HepG2 (cell line): ENCODE measurements at regions not wholly inside any gene's neighbourhood (a gene's known extent, or its start where the extent isn't known, plus 50 kb on each side); places are given as distances from the start of the nearest gene placed in this dataset.

Source experiments
- ATAC-seq: fragments of 200-7000 bp; cut with Tn5 transposase; 3 replicates; pipeline ENCODE4 v1.9.1; 2020; ENCODE audit warnings: mild to moderate bottlenecking, moderate library complexity
- BruUV-seq: library from RNA; stranded (reverse); fragments of 400-500 nt; replicated peaks from 2 replicates; lab custom pipeline; 2021; lab: Mats Ljungman, UMichigan
- CTCF ChIA-PET: fragments of 300-600 bp; formaldehyde crosslinking; extraction: SDS; loops from one replicate; lab custom pipeline; 2021; ENCODE audit warnings: low total read pairs, inconsistent platforms, low intra/inter-chr PET ratio; lab: Yijun Ruan, JAX
- POLR2A ChIA-PET: fragments of 350-600 bp; sonication (Branson Sonifier 250); formaldehyde crosslinking; loops from one replicate; lab custom pipeline; 2020; ENCODE audit warnings: antibody characterized with exemption, inconsistent platforms; lab: Yijun Ruan, JAX
- DNase-seq: peaks from one replicate; pipeline ENCODE4 v3.0.0-alpha.2; 2015; ENCODE audit warnings: low spot score
- FAIRE-seq: peaks from 3 replicates; lab custom pipeline; 2011; peaks lifted over from hg19 to GRCh38; lab: Jason Lieb, UNC
- H2AFZ ChIP-seq: one replicate; pipeline ENCODE4 v1.6.1; 2011; ENCODE audit warnings: low read length, inconsistent platforms
- H3K27ac ChIP-seq: fragments of 300-600 bp; 3 replicates; pipeline ENCODE4 v1.8.0; 2011; ENCODE audit warnings: mixed run types, mild to moderate bottlenecking, mixed read lengths, low read length, inconsistent platforms; ENCODE audit not compliant: insufficient read depth; ENCODE audit errors: extremely low read length
- H3K27me3 ChIP-seq, 2 experiments: fragments of 200-600 bp in 1 of 2; 2 replicates in 1 of 2; 3 replicates in 1 of 2; pipeline versions ENCODE4 v1.6.0 to v1.8.0; 2011; ENCODE audit warnings: low read length in 2 of 2, mild to moderate bottlenecking in 2 of 2, moderate library complexity in 2 of 2, inconsistent platforms in 1 of 2; ENCODE audit not compliant: insufficient read depth in 2 of 2, control insufficient read depth in 1 of 2
- H3K36me3 ChIP-seq, 2 experiments: fragments of 200-600 bp in 1 of 2; replicated peaks in 1 of 2; 2 replicates in 1 of 2; 3 replicates in 1 of 2; pipeline versions ENCODE4 v1.5.1 to v1.8.0; 2011; ENCODE audit warnings: low read length in 2 of 2, inconsistent platforms in 1 of 2; ENCODE audit not compliant: insufficient read depth in 2 of 2, control insufficient read depth in 1 of 2
- H3K4me1 ChIP-seq: 2 replicates; pipeline ENCODE4 v1.5.1; 2012; ENCODE audit warnings: low read length, inconsistent platforms; ENCODE audit not compliant: insufficient read depth
- H3K4me2 ChIP-seq: 2 replicates; pipeline ENCODE4 v1.6.0; 2011; ENCODE audit warnings: low read depth, low read length, inconsistent platforms
- H3K4me3 ChIP-seq, 3 experiments: fragments of 200-600 bp in 1 of 3; sonication (generic), shearing (Covaris generic) in 1 of 3; replicated peaks in 1 of 3; 2 replicates each; pipeline ENCODE4 v1.5.1; 2011 to 2016; ENCODE audit warnings: low read length in 3 of 3, inconsistent platforms in 2 of 3, low read depth in 2 of 3, mild to moderate bottlenecking in 2 of 3, control low read depth in 1 of 3, mixed read lengths in 1 of 3; ENCODE audit not compliant: insufficient read depth in 1 of 3
- H3K79me2 ChIP-seq: one replicate; pipeline ENCODE4 v1.6.1; 2011; ENCODE audit warnings: low read length, inconsistent platforms; ENCODE audit not compliant: insufficient read depth
- H3K9ac ChIP-seq: 2 replicates; pipeline ENCODE4 v1.6.0; 2011; ENCODE audit warnings: mild to moderate bottlenecking, low read depth, low read length, inconsistent platforms; ENCODE audit not compliant: insufficient read depth
- H3K9me3 ChIP-seq: 2 replicates; pipeline ENCODE4 v1.5.1; 2012; ENCODE audit warnings: mild to moderate bottlenecking, low read length
- H4K20me1 ChIP-seq: 2 replicates; pipeline ENCODE4 v1.6.0; 2011; ENCODE audit warnings: inconsistent platforms, mild to moderate bottlenecking, low read length, moderate library complexity; ENCODE audit not compliant: insufficient read depth
- ASH2L ChIP-seq: fragments of 300-600, 200-600 bp; sonication (generic); IDR thresholded peaks from 2 replicates; pipeline ENCODE4 v1.7.0; 2017; ENCODE audit warnings: low read depth, mild to moderate bottlenecking, moderate library complexity, mixed read lengths, low read length; ENCODE audit not compliant: insufficient read length
- CHD2 ChIP-seq: IDR thresholded peaks from 2 replicates; pipeline ENCODE4 v1.6.1; 2011; ENCODE audit warnings: low read depth, low read length, improper control_type of control experiment
- ETV6 ChIP-seq: sonication (generic); formaldehyde crosslinking; conservative IDR thresholded peaks from 2 replicates; pipeline ENCODE4 v1.4.0; 2020; ENCODE audit warnings: missing genetic modification reagents
- HHEX ChIP-seq: IDR thresholded peaks from 2 replicates; pipeline ENCODE4 v1.6.1; 2016; ENCODE audit warnings: control low read depth
- HNRNPUL1 ChIP-seq: fragments of 200-400 bp; formaldehyde crosslinking; IDR thresholded peaks from 2 replicates; pipeline ENCODE4 v1.6.1; 2017; ENCODE audit warnings: low read depth, mild to moderate bottlenecking, low read length, moderate library complexity
- IKZF4 ChIP-seq: sonication (generic); formaldehyde crosslinking; IDR thresholded peaks from 2 replicates; pipeline ENCODE4 v1.5.1; 2020; ENCODE audit warnings: borderline replicate concordance, mild to moderate bottlenecking, low read depth, missing genetic modification reagents; ENCODE audit errors: not compliant biosample characterization
- KLF11 ChIP-seq: IDR thresholded peaks from 2 replicates; pipeline ENCODE4 v1.6.1; 2016; ENCODE audit warnings: missing compliant biosample characterization
- MEIS2 ChIP-seq: sonication (generic); formaldehyde crosslinking; IDR thresholded peaks from 2 replicates; pipeline ENCODE4 v1.9.0; 2021; ENCODE audit warnings: mild to moderate bottlenecking, missing genetic modification reagents
- MYC ChIP-seq: sonication (generic); formaldehyde crosslinking; IDR thresholded peaks from 2 replicates; pipeline ENCODE4 v1.9.0; 2021; ENCODE audit warnings: missing genetic modification reagents, borderline replicate concordance
- PRMT3 ChIP-seq: sonication (generic); formaldehyde crosslinking; IDR thresholded peaks from 2 replicates; pipeline ENCODE4 v1.8.1; 2022; ENCODE audit warnings: low read depth, mild to moderate bottlenecking, moderate library complexity, missing genetic modification reagents, borderline replicate concordance
- RFX5 ChIP-seq: IDR thresholded peaks from 2 replicates; pipeline ENCODE4 v1.6.1; 2011; ENCODE audit warnings: low read depth, low read length, improper control_type of control experiment
- RXRA ChIP-seq: sonication (generic); formaldehyde crosslinking; IDR thresholded peaks from 2 replicates; pipeline ENCODE4 v1.5.1; 2020; ENCODE audit warnings: missing genetic modification reagents
- SIX4 ChIP-seq: sonication (generic); formaldehyde crosslinking; IDR thresholded peaks from 2 replicates; pipeline ENCODE4 v1.4.0; 2020; ENCODE audit warnings: missing genetic modification reagents
- SRF ChIP-seq: IDR thresholded peaks from 2 replicates; pipeline ENCODE4 v1.6.1; 2011; ENCODE audit warnings: mild to moderate bottlenecking, low read depth, low read length, moderate library complexity
- SUZ12 ChIP-seq: fragments of 150-350 bp; IDR thresholded peaks from 2 replicates; pipeline ENCODE4 v1.6.1; 2014; ENCODE audit warnings: low read depth, low read length
- ZBTB38 ChIP-seq: sonication (generic); formaldehyde crosslinking; IDR thresholded peaks from 2 replicates; pipeline ENCODE4 v1.5.1; 2020; ENCODE audit warnings: mild to moderate bottlenecking, missing genetic modification reagents
- ZFP90 ChIP-seq: sonication (generic); formaldehyde crosslinking; IDR thresholded peaks from 2 replicates; pipeline ENCODE4 v1.8.0; 2022; ENCODE audit warnings: missing genetic modification reagents, mild to moderate bottlenecking, inconsistent platforms, borderline replicate concordance
- ZNF850 ChIP-seq: sonication (generic); formaldehyde crosslinking; conservative IDR thresholded peaks from 2 replicates; pipeline ENCODE4 v1.9.0; 2021; ENCODE audit warnings: mild to moderate bottlenecking, missing genetic modification reagents
- WGBS: methylation state at CpG from one replicate; pipeline ENCODE4 v1.1.6; 2017; ENCODE audit warnings: low lambda C conversion rate; 5-methylcytosine and 5-hydroxymethylcytosine counted together
- in situ Hi-C: cut with HindIII; loops from 2 replicates; pipeline ENCODE4 v1.10.0; 2017; ENCODE audit warnings: low pct_unique_long_range_greater_than_20kb; ENCODE audit not compliant: extremely low pct_ligation_motif_present
- intact Hi-C: fragments of 100-400 bp; cut with micrococcal nuclease; formaldehyde crosslinking; loops from one replicate; pipeline ENCODE4 v1.10.0; 2022; ENCODE audit not compliant: unreplicated experiment
- TF ChIP-seq, protein P1 (sequence below): sonication (generic); formaldehyde crosslinking; conservative IDR thresholded peaks from 2 replicates; pipeline ENCODE4 v1.8.0; 2022; ENCODE audit warnings: mild to moderate bottlenecking, moderate library complexity, missing genetic modification reagents

DNA sequence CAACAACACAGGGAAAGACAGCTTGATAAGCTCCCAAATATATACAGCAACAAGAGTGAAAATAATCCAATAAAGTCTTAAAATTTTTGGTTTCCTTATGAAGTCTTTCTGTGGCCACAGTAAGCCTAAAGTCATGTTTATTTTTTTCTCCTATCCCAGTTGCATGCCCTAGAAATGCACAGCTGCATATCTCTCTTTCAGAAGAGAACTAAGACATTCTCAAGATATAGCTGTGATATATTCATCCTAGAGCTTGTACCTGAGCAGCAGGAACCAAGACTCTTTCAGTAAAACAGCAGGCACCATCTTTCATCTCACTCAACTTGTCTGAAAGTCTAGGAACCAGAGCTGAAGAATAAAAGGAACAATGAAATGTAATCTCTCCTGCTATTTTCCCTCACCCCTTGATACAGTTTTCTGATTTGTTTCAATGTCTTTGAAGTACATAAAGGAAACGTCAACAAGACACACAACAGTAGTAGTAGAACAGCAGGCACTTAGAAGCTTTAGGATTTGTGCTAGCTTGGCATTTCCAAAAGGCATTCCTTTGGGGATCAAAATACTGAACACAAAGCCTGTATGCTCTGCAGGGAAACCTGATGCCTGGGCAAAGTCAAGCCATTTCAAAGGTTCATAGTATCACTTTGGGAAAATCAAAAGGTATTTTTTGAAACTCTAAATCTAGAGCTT is 536.8 kb downstream of the PYDC2 start:
- H3K4me2 ChIP-seq, result no peak overlapping the region
- intact Hi-C loops (no loop called here), in situ Hi-C loops (no loop called here)
- no peak overlapping the region for H3K27ac ChIP-seq
- H3K79me2 ChIP-seq, result no peaks in the 10 kb centered on the region
- ChIA-PET CTCF (no interaction called here), POLR2A (no interaction called here)
- H3K9me3 ChIP-seq, result peaks cover 53% of the 10 kb centered on the region
- H3K4me1 ChIP-seq, result no peaks in the 10 kb centered on the region
- ATAC-seq, result no peak
- no peak overlapping the region for H2AFZ ChIP-seq
- DNase-seq, result no peak
- TF ChIP-seq CHD2, result no peak
- no peak for TF ChIP-seq SRF
- TF ChIP-seq SUZ12, result no peak
- TF ChIP-seq KLF11 (CRISPR knock-in tag), result no peak
- TF ChIP-seq MYC, result no peak
- TF ChIP-seq IKZF4 (CRISPR knock-in tag), result no peak
- TF ChIP-seq RXRA (CRISPR knock-in tag), result no peak
- TF ChIP-seq ZNF850, result no peak
- no peak for TF ChIP-seq HHEX
- no peak for TF ChIP-seq SIX4 (CRISPR knock-in tag)
- TF ChIP-seq MEIS2 (CRISPR knock-in tag), result no peak
- TF ChIP-seq ZFP90 (CRISPR knock-in tag), result no peak
- TF ChIP-seq ZBTB38 (CRISPR knock-in tag), result no peak
- no peak for TF ChIP-seq ASH2L
- TF ChIP-seq, protein P1, sequence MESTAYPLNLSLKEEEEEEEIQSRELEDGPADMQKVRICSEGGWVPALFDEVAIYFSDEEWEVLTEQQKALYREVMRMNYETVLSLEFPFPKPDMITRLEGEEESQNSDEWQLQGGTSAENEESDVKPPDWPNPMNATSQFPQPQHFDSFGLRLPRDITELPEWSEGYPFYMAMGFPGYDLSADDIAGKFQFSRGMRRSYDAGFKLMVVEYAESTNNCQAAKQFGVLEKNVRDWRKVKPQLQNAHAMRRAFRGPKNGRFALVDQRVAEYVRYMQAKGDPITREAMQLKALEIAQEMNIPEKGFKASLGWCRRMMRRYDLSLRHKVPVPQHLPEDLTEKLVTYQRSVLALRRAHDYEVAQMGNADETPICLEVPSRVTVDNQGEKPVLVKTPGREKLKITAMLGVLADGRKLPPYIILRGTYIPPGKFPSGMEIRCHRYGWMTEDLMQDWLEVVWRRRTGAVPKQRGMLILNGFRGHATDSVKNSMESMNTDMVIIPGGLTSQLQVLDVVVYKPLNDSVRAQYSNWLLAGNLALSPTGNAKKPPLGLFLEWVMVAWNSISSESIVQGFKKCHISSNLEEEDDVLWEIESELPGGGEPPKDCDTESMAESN (CRISPR knock-in tag), result no peak
- TF ChIP-seq ETV6 (CRISPR knock-in tag), result no peak
- no peak for TF ChIP-seq RFX5
- TF ChIP-seq PRMT3 (CRISPR knock-in tag), result no peak
- no peak for TF ChIP-seq HNRNPUL1
- H3K36me3 ChIP-seq, result no peaks in the 10 kb centered on the region
- H3K27me3 ChIP-seq, result no peaks in the 10 kb centered on the region
- H4K20me1 ChIP-seq, result no peaks in the 10 kb centered on the region
- no peak overlapping the region for H3K9ac ChIP-seq
- no peak overlapping the region for H3K4me3 ChIP-seq
- no peak for FAIRE-seq
- WGBS, result 0% methylated on average over 1 of the region's 1 CpG
- BruUV-seq, result no TSS peak
